ENCODE measurements at regions not wholly inside any gene's neighbourhood (a gene's known extent, or its start where the extent isn't known, plus 50 kb on each side); places are given as distances from the start of the nearest gene placed in this dataset.
A peak's percentile ranks its signal among the peaks of the same experiment; 100 is the strongest.
"Not testable (repeated sequence)": the region's sequence is repeated elsewhere in the genome, so short reads cannot be mapped to it uniquely, and the experiment has no call there.

GRCh38 chr2:234406085-234406484, 90.8 kb downstream of the ARL4C start:
- DNase-seq (ENCODE audit: low spot score): no peak

- no peak for DNase-seq (ENCODE audit: low spot score)
Measured at GRCh38 chr2:234405462-234405861, 91.4 kb downstream of the ARL4C start.

GRCh38 chr2:234404957-234405356, 91.9 kb downstream of the ARL4C start:
- peak; percentile 10 for DNase-seq (ENCODE audit: low spot score)

- DNase-seq (ENCODE audit: low spot score): no peak
Measured at GRCh38 chr2:234403751-234404150, 93.1 kb downstream of the ARL4C start.

GRCh38 chr2:234403074-234403473, 93.8 kb downstream of the ARL4C start:
- DNase-seq (ENCODE audit: low spot score): no peak

- DNase-seq (ENCODE audit: low spot score): no peak
Measured at GRCh38 chr2:234401426-234401825, 95.5 kb downstream of the ARL4C start.

GRCh38 chr2:234399451-234400246, 97.2 kb downstream of the ARL4C start:
- DNase-seq (ENCODE audit: low spot score): no peak

GRCh38 chr2:234398531-234398930, 98.3 kb downstream of the ARL4C start:
- DNase-seq (ENCODE audit: low spot score): no peak

- DNase-seq (ENCODE audit: low spot score): no peak
Measured at GRCh38 chr2:234395891-234396420, 100.9 kb downstream of the ARL4C start.

- no peak for DNase-seq (ENCODE audit: low spot score)
Measured at GRCh38 chr2:234394450-234394849, 102.4 kb downstream of the ARL4C start.

- DNase-seq (ENCODE audit: low spot score): no peak
Measured at GRCh38 chr2:234393354-234393753, 103.5 kb downstream of the ARL4C start.

- DNase-seq (ENCODE audit: low spot score): no peak
Measured at GRCh38 chr2:234392041-234392615, 104.8 kb downstream of the ARL4C start.

GRCh38 chr2:234391625-234392024, 105.3 kb downstream of the ARL4C start:
- no peak for DNase-seq (ENCODE audit: low spot score)

- not testable (repeated sequence) for DNase-seq (ENCODE audit: low spot score)
Measured at GRCh38 chr2:234389661-234390060, 107.2 kb downstream of the ARL4C start.

GRCh38 chr2:234388591-234388990, 108.3 kb downstream of the ARL4C start:
- DNase-seq (ENCODE audit: low spot score): no peak

GRCh38 chr2:234386971-234387370, 109.9 kb downstream of the ARL4C start:
- DNase-seq (ENCODE audit: low spot score): no peak

- no peak for DNase-seq (ENCODE audit: low spot score)
Measured at GRCh38 chr2:234382131-234382530, 114.8 kb downstream of the ARL4C start.

- not testable (repeated sequence) for DNase-seq (ENCODE audit: low spot score)
Measured at GRCh38 chr2:234378958-234379357, 117.9 kb downstream of the ARL4C start.

- no peak for DNase-seq (ENCODE audit: low spot score)
Measured at GRCh38 chr2:234378440-234378839, 118.4 kb downstream of the ARL4C start.

- DNase-seq (ENCODE audit: low spot score): no peak
Measured at GRCh38 chr2:234377761-234378391, 119.0 kb downstream of the ARL4C start.

GRCh38 chr2:234376229-234376628, 120.7 kb downstream of the ARL4C start:
- no peak for DNase-seq (ENCODE audit: low spot score)

GRCh38 chr2:234375176-234375880, 121.6 kb downstream of the ARL4C start:
- DNase-seq (ENCODE audit: low spot score): no peak

Data from kidney capillary endothelial cell (primary cell).